GM13976 (cell line): ENCODE measurements at regions not wholly inside any gene's neighbourhood (a gene's known extent, or its start where the extent isn't known, plus 50 kb on each side); places are given as distances from the start of the nearest gene placed in this dataset.

Experiments
- DNase-seq: peaks from one replicate; pipeline ENCODE4 v3.0.0; 2012; ENCODE audit warnings: low spot score
- CTCF ChIP-seq: IDR thresholded peaks from 2 replicates; pipeline ENCODE4 v1.5.1; 2012; ENCODE audit warnings: borderline replicate concordance, mild to moderate bottlenecking; ENCODE audit not compliant: insufficient read depth; ENCODE audit errors: extremely low read depth, missing control alignments, control extremely low read depth
- in situ Hi-C: fragments of 300-500 bp; cut with MboI; formaldehyde crosslinking; loops from one replicate; pipeline ENCODE4 v1.12.0; 2022; ENCODE audit warnings: low sequenced_read_pairs, mixed read lengths, inconsistent platforms; ENCODE audit not compliant: unreplicated experiment

DNA sequence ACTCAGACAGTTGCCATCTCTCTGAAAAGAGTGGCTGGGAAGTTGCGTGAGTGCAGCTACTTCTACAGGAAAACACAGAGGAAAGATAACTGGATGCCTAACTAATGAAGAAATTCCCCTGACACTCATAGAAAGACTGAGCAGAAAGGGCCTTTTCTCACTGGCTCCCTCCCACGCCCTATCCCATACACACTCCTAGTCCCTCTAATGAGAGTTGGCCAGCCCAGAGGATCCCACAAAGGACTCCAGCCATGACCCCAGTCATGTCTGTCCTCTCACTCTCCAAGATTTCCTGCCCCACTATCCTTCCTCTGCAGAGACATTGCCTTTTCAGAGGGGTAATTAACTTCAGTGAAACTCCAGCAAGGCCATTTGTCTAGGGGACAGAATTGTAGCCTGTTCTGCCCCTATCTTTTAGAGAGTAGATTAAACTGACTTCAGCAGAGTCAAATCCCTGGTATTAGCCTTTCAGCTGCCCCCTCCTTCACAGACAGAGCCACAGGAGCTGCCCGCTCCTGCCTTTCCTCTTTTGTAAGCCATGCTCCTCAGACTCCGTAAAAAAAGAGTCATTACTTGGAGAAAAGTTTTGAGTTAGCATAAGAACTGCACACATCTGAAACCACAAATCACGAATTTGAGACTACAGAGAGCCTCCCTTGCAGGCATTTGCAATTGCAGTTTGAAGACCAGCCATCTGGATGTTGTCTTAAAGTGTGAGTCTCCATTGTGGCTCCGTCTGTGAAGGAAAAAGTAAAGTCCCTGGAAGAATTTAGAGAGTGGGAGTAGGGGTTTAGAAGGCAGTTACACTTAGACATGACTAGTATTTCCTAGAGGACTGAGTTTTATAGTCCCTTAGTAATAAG lies 129.1 kb upstream of the SEMA6D start:
- in situ Hi-C loops: no loop called here
- DNase-seq: no peak
- no peak for TF ChIP-seq CTCF

- in situ Hi-C loops: no loop called here
- DNase-seq: no peak
- no peak for TF ChIP-seq CTCF
Observed at GRCh38 chr15:47588958-47589357, 128.3 kb upstream of the SEMA6D start.

DNA sequence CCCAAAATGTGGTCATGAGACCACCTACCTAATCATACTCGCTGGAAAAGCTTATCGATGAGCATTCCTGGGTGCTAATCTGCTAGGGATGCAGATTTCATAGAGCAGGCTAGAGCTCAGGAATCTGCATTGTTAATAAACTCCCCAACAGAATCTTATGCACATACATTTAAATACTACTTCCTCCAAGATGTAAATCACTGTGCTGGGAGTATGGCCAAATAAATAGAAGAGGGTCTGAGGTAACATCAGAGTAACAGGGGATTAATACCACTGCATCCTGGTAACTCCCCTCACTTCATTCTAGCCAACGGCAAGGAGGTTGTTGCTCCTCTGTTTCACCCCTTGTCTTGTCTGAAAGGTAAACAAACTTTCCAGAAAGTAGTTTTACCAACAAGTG lies 118.3 kb upstream of the SEMA6D start:
- TF ChIP-seq CTCF: no peak
- DNase-seq: no peak
- in situ Hi-C loops: no loop called here

- DNase-seq: no peak
- in situ Hi-C loops: no loop called here
- TF ChIP-seq CTCF: no peak
Observed at GRCh38 chr15:47599806-47600205, 117.5 kb upstream of the SEMA6D start.

DNA sequence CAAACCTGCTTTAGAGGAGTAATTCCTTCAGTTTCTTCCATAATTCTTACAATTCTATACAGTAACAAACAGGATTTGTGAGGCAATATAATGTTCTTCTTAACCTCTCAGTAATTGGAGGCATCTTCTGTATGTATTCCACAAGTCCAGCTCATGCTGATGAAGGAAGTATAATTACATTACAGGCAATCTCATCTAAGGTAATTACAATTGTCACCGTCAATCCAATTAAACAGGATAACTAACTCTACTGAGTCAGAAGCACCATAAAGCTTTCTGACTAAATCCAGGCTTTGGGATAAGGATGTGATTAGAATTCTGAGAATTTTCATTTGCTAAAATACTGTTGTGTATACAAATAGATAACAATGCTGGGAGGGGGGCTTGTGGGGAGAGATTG lies 115.2 kb upstream of the SEMA6D start:
- no peak for DNase-seq
- TF ChIP-seq CTCF: no peak
- in situ Hi-C loops: no loop called here

DNA sequence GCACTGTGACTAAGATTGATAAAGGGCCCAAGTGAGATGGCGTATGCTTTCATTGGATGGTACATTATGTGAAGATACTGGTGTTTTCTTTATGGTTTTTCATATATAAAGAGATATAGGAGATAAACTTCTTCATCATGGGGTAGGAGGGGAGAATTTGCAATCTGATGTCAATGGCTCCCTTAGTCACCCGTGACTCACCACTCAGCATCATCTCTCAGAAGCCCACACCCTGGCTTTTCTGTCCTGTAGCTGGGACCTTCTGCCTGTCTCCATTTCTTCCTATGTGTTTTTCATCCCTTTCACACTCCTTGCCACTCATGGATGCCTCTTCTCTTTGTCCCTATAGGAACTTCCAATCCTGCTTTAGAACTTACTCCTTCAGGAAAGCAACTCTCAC lies 114.3 kb upstream of the SEMA6D start:
- DNase-seq: no peak
- in situ Hi-C loops: no loop called here
- no peak for TF ChIP-seq CTCF

GRCh38 chr15:47607695-47608094 lies 109.6 kb upstream of the SEMA6D start:
- TF ChIP-seq CTCF: no peak
- no peak for DNase-seq
- in situ Hi-C loops: no loop called here
